ENCODE measurements at regions not wholly inside any gene's neighbourhood (a gene's known extent, or its start where the extent isn't known, plus 50 kb on each side); places are given as distances from the start of the nearest gene placed in this dataset.

GRCh38 chr13:107205318-107206104 is 637.6 kb upstream of the ARGLU1 start:
- H3K27me3 ChIP-seq = no peaks in the 10 kb centered on the region
- peak; percentile 83 for DNase-seq (ENCODE audit: low spot score)
- H3K4me3 ChIP-seq = no peak overlapping the region
- H3K4me2 ChIP-seq = no peak overlapping the region
- H3K79me2 ChIP-seq = no peaks in the 10 kb centered on the region
- H2AFZ ChIP-seq = no peak overlapping the region
- TF ChIP-seq CTCF (IDR thresholded peaks at IDR 0.05; ENCODE audit: poor library complexity) (peak; percentile 93), EZH2phosphoT487 (IDR thresholded peaks at IDR 0.05; ENCODE audit: low read depth, severe bottlenecking, unreplicated experiment) (no peak), EZH2 (IDR thresholded peaks at IDR 0.05; ENCODE audit: borderline replicate concordance) (no peak)
- H4K20me1 ChIP-seq (ENCODE audit: insufficient read depth, poor library complexity, severe bottlenecking) = no peaks in the 10 kb centered on the region
- no peaks in the 10 kb centered on the region for H3K9me3 ChIP-seq (ENCODE audit: low read depth)
- H3K4me1 ChIP-seq (ENCODE audit: insufficient read depth) = no peaks in the 10 kb centered on the region
- WGBS (ENCODE audit: low lambda C conversion rate, missing lambda C conversion rate) = 34% methylated on average over 16 of the region's 16 CpGs
- no peak overlapping the region for H3K27ac ChIP-seq
- H3K9me2 ChIP-seq (replicated peaks; ENCODE audit: insufficient read depth) = no peaks in the 10 kb centered on the region
- H3K36me3 ChIP-seq (replicated peaks; ENCODE audit: insufficient read depth, low read depth) = no peaks in the 10 kb centered on the region

- Histone ChIP-seq H3K9me3 (ENCODE audit: low read depth) (no peaks in the 10 kb centered on the region), H3K27me3 (no peaks in the 10 kb centered on the region), H3K9me2 (replicated peaks; ENCODE audit: insufficient read depth) (no peaks in the 10 kb centered on the region), H3K4me1 (ENCODE audit: insufficient read depth) (no peaks in the 10 kb centered on the region), H3K79me2 (no peaks in the 10 kb centered on the region), H3K36me3 (replicated peaks; ENCODE audit: insufficient read depth, low read depth) (no peaks in the 10 kb centered on the region), H3K4me2 (no peak overlapping the region), H3K27ac (no peak overlapping the region), H2AFZ (no peak overlapping the region), H3K4me3 (no peak overlapping the region), H4K20me1 (ENCODE audit: insufficient read depth, poor library complexity, severe bottlenecking) (no peaks in the 10 kb centered on the region)
- peak; percentile 46 for DNase-seq (ENCODE audit: low spot score)
- no peak for TF ChIP-seq EZH2 (IDR thresholded peaks at IDR 0.05; ENCODE audit: borderline replicate concordance)
- no peak for TF ChIP-seq EZH2phosphoT487 (IDR thresholded peaks at IDR 0.05; ENCODE audit: low read depth, severe bottlenecking, unreplicated experiment)
- TF ChIP-seq CTCF (IDR thresholded peaks at IDR 0.05; ENCODE audit: poor library complexity) = peak; percentile 41
- 69% methylated on average over 11 of the region's 11 CpGs for WGBS (ENCODE audit: low lambda C conversion rate, missing lambda C conversion rate)
Measured at GRCh38 chr13:107203146-107203847, 635.4 kb upstream of the ARGLU1 start.

GRCh38 chr13:107202371-107203023 is 634.6 kb upstream of the ARGLU1 start:
- no peaks in the 10 kb centered on the region for H3K9me2 ChIP-seq (replicated peaks; ENCODE audit: insufficient read depth)
- WGBS (ENCODE audit: low lambda C conversion rate, missing lambda C conversion rate) = 62% methylated on average over 4 of the region's 4 CpGs
- no peak overlapping the region for H3K4me3 ChIP-seq
- H3K36me3 ChIP-seq (replicated peaks; ENCODE audit: insufficient read depth, low read depth) = no peaks in the 10 kb centered on the region
- no peaks in the 10 kb centered on the region for H3K27me3 ChIP-seq
- no peak overlapping the region for H3K27ac ChIP-seq
- H3K4me1 ChIP-seq (ENCODE audit: insufficient read depth) = no peaks in the 10 kb centered on the region
- no peak for TF ChIP-seq CTCF (IDR thresholded peaks at IDR 0.05; ENCODE audit: poor library complexity)
- no peak for TF ChIP-seq EZH2phosphoT487 (IDR thresholded peaks at IDR 0.05; ENCODE audit: low read depth, severe bottlenecking, unreplicated experiment)
- TF ChIP-seq EZH2 (IDR thresholded peaks at IDR 0.05; ENCODE audit: borderline replicate concordance) = no peak
- no peaks in the 10 kb centered on the region for H3K79me2 ChIP-seq
- no peak overlapping the region for H2AFZ ChIP-seq
- H3K9me3 ChIP-seq (ENCODE audit: low read depth) = no peaks in the 10 kb centered on the region
- H3K4me2 ChIP-seq = no peak overlapping the region
- DNase-seq (ENCODE audit: low spot score) = peak; percentile 17
- H4K20me1 ChIP-seq (ENCODE audit: insufficient read depth, poor library complexity, severe bottlenecking) = no peaks in the 10 kb centered on the region

Measured in hepatocyte (in vitro differentiated cells).